ENCODE measurements at regions not wholly inside any gene's neighbourhood (a gene's known extent, or its start where the extent isn't known, plus 50 kb on each side); places are given as distances from the start of the nearest gene placed in this dataset.

DNA sequence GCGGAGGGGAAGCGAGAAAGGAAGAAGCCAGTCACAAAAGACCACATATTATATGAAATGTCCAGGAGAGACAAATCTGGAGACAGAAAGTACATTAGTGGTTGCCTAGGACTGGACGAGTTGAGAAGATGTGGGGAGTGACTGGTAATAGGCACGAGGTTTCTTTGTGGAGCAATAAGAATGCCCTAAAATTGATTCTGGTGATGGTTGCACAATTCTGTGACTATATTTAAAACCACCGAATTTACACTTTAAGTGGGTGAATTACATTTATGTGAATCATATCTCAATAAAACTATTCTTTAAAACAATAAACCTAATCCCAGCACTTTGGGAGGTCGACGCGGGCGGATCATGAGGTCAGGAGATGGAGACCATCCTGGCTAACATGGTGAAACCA lies 63.1 kb downstream of the ZNF281 start:
- H3K4me2 ChIP-seq (ENCODE audit: insufficient read depth in 1 of 2, low read depth in 2 of 2, low read length in 2 of 2): no peak overlapping the region
- H2BK120ac ChIP-seq (replicated peaks; ENCODE audit: low read depth, low read length): no peak overlapping the region
- H4K91ac ChIP-seq (replicated peaks; ENCODE audit: insufficient read length, low read length): no peak overlapping the region
- H2BK20ac ChIP-seq (ENCODE audit: low read length): no peak overlapping the region
- no peaks in the 10 kb centered on the region for H3K36me3 ChIP-seq (ENCODE audit: control insufficient read depth in 2 of 4, insufficient read depth in 4 of 4, low read length in 3 of 4)
- no peaks in the 10 kb centered on the region for H3K27me3 ChIP-seq (replicated peaks in 1 of 4; ENCODE audit: control insufficient read depth in 3 of 4, extremely low read depth in 1 of 4, insufficient read depth in 3 of 4, low read length in 3 of 4)
- H3K56ac ChIP-seq (replicated peaks; ENCODE audit: insufficient read length, low read depth, low read length): no peak overlapping the region
- no peak overlapping the region for H3K4me3 ChIP-seq (ENCODE audit: extremely low read depth in 1 of 4, insufficient read depth in 2 of 4, low read depth in 3 of 4, low read length in 4 of 4)
- H3K79me2 ChIP-seq (ENCODE audit: control insufficient read depth in 1 of 2, insufficient read depth in 2 of 2, low read length in 2 of 2): no peaks in the 10 kb centered on the region
- no peak overlapping the region for H3K14ac ChIP-seq (ENCODE audit: insufficient read length)
- H3K9ac ChIP-seq (replicated peaks in 1 of 4; ENCODE audit: extremely low read depth in 1 of 4, low read depth in 3 of 4, low read length in 3 of 4): no peak overlapping the region
- H3K23ac ChIP-seq (ENCODE audit: insufficient read length): no peak overlapping the region
- H3K9me3 ChIP-seq (ENCODE audit: insufficient read depth in 2 of 2, low read depth in 1 of 2, low read length in 1 of 2): no peaks in the 10 kb centered on the region
- H2BK5ac ChIP-seq (ENCODE audit: low read depth, low read length): no peak overlapping the region
- H3K27ac ChIP-seq (ENCODE audit: low read depth, low read length): no peak overlapping the region
- no peak overlapping the region for H2AFZ ChIP-seq (ENCODE audit: low read length)
- no peak overlapping the region for H4K5ac ChIP-seq (ENCODE audit: insufficient read length, low read depth, low read length)
- H3K4me1 ChIP-seq (replicated peaks in 1 of 4; ENCODE audit: control insufficient read depth in 3 of 4, insufficient read depth in 4 of 4, low read length in 3 of 4): no peaks in the 10 kb centered on the region
- no peak overlapping the region for H2BK12ac ChIP-seq (ENCODE audit: low read depth, low read length)
- H3K79me1 ChIP-seq (ENCODE audit: low read depth, low read length): no peaks in the 10 kb centered on the region
- no peaks in the 10 kb centered on the region for H3K23me2 ChIP-seq (ENCODE audit: low read depth, low read length)
- no peak overlapping the region for H3K4ac ChIP-seq (replicated peaks; ENCODE audit: insufficient read length, low read depth, low read length)
- DNase-seq (ENCODE audit: low read depth in 1 of 2, low spot score in 2 of 2) (no peak), FAIRE-seq (no peak)
- H2BK15ac ChIP-seq (ENCODE audit: low read length): no peak overlapping the region
- H4K8ac ChIP-seq (ENCODE audit: extremely low read depth, insufficient read depth, low read length): no peak overlapping the region
- H2AK5ac ChIP-seq (ENCODE audit: low read depth, low read length): no peak overlapping the region
- 94% methylated on average over 7 of the region's 9 CpGs; no CpG with 5 or more reads in 1 of the 2 experiments for WGBS, 2 experiments (ENCODE audit: extremely low coverage in 1 of 2, insufficient coverage in 1 of 2, insufficient read length in 1 of 2, insufficient replicate concordance in 2 of 2, low coverage in 1 of 2, low lambda C conversion rate in 2 of 2, missing lambda C conversion rate in 1 of 2)
- H3K18ac ChIP-seq (ENCODE audit: extremely low read depth, low read length): no peak overlapping the region
- POLR2A ChIA-PET (ENCODE audit: partially characterized antibody): interaction anchor here (1.1 kb wide), 1 partner anchor 25 kb away, joined by 4 read pairs; no protein-coding TSS in a partner anchor
- no peaks in the 10 kb centered on the region for H4K20me1 ChIP-seq (replicated peaks in 1 of 2; ENCODE audit: control insufficient read depth in 1 of 2, insufficient read depth in 2 of 2, low read length in 2 of 2)
- CTCF ChIA-PET (ENCODE audit: partially characterized antibody): no interaction called here
- TF ChIP-seq, protein P1, sequence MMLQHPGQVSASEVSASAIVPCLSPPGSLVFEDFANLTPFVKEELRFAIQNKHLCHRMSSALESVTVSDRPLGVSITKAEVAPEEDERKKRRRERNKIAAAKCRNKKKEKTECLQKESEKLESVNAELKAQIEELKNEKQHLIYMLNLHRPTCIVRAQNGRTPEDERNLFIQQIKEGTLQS (IDR thresholded peaks at IDR 0.05; ENCODE audit: insufficient read depth, low read depth, low read length): no peak
- TF ChIP-seq POLR2A (IDR thresholded peaks at IDR 0.05; ENCODE audit: control extremely low read depth in 1 of 2, low read depth in 2 of 2, low read length in 2 of 2) (no peak), RFX5 (IDR thresholded peaks at IDR 0.05; ENCODE audit: borderline replicate concordance, low read depth, low read length) (no peak), YY1 (IDR thresholded peaks at IDR 0.05; ENCODE audit: low read depth, low read length) (no peak), EZH2 (IDR thresholded peaks at IDR 0.05; ENCODE audit: low read depth, low read length, severe bottlenecking) (no peak), PHF8 (conservative IDR thresholded peaks at IDR 0.05; ENCODE audit: low read depth, low read length) (no peak), MAFK (IDR thresholded peaks at IDR 0.05; ENCODE audit: low read depth, low read length) (no peak), CHD1 (IDR thresholded peaks at IDR 0.05; ENCODE audit: low read depth, low read length) (no peak), CEBPB (IDR thresholded peaks at IDR 0.05; ENCODE audit: low read depth, low read length) (no peak), CREB1 (IDR thresholded peaks at IDR 0.05) (no peak)
- TF ChIP-seq, protein P2, sequence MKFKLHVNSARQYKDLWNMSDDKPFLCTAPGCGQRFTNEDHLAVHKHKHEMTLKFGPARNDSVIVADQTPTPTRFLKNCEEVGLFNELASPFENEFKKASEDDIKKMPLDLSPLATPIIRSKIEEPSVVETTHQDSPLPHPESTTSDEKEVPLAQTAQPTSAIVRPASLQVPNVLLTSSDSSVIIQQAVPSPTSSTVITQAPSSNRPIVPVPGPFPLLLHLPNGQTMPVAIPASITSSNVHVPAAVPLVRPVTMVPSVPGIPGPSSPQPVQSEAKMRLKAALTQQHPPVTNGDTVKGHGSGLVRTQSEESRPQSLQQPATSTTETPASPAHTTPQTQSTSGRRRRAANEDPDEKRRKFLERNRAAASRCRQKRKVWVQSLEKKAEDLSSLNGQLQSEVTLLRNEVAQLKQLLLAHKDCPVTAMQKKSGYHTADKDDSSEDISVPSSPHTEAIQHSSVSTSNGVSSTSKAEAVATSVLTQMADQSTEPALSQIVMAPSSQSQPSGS (IDR thresholded peaks at IDR 0.05; ENCODE audit: low read length): no peak
- TF ChIP-seq, protein P3, sequence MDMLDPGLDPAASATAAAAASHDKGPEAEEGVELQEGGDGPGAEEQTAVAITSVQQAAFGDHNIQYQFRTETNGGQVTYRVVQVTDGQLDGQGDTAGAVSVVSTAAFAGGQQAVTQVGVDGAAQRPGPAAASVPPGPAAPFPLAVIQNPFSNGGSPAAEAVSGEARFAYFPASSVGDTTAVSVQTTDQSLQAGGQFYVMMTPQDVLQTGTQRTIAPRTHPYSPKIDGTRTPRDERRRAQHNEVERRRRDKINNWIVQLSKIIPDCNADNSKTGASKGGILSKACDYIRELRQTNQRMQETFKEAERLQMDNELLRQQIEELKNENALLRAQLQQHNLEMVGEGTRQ (IDR thresholded peaks at IDR 0.05; ENCODE audit: low read length): no peak

Measured in H1 (cell line).